HUES48 (cell line): ENCODE measurements at regions not wholly inside any gene's neighbourhood (a gene's known extent, or its start where the extent isn't known, plus 50 kb on each side); places are given as distances from the start of the nearest gene placed in this dataset.

Experiments used
- H3K27ac ChIP-seq: one replicate; pipeline ENCODE4 v1.7.0; 2013; ENCODE audit warnings: low read depth, low read length, inconsistent platforms
- H3K27me3 ChIP-seq: 2 replicates; pipeline ENCODE4 v1.6.1; 2013; ENCODE audit warnings: mild to moderate bottlenecking, low read length; ENCODE audit not compliant: control insufficient read depth, insufficient read depth
- H3K36me3 ChIP-seq: 2 replicates; pipeline ENCODE4 v1.6.1; 2013; ENCODE audit warnings: low read length; ENCODE audit not compliant: control insufficient read depth, insufficient read depth
- H3K4me1 ChIP-seq: 2 replicates; pipeline ENCODE4 v1.6.1; 2013; ENCODE audit warnings: mild to moderate bottlenecking, low read length; ENCODE audit not compliant: control insufficient read depth, insufficient read depth
- H3K4me3 ChIP-seq: 2 replicates; pipeline ENCODE4 v1.5.1; 2013; ENCODE audit warnings: mild to moderate bottlenecking, low read depth, low read length
- H3K9ac ChIP-seq: 2 replicates; pipeline ENCODE4 v1.6.1; 2013; ENCODE audit warnings: mild to moderate bottlenecking, low read depth, low read length, moderate library complexity
- H3K9me3 ChIP-seq: 2 replicates; pipeline ENCODE4 v1.6.1; 2013; ENCODE audit warnings: low read length; ENCODE audit not compliant: control insufficient read depth, insufficient read depth

- Histone ChIP-seq H3K4me3 (no peak overlapping the region), H3K4me1 (peaks cover 10% of the 10 kb centered on the region), H3K27ac (no peak overlapping the region), H3K36me3 (no peaks in the 10 kb centered on the region), H3K27me3 (no peaks in the 10 kb centered on the region), H3K9me3 (no peaks in the 10 kb centered on the region; the same call in 1 of the 2 replicates), H3K9ac (no peak overlapping the region)
Observed at GRCh38 chr13:80054806-80055205, 286.1 kb downstream of the SPRY2 start.

GRCh38 chr13:80052286-80052685, 288.6 kb downstream of the SPRY2 start:
- Histone ChIP-seq H3K9me3 (no peaks in the 10 kb centered on the region), H3K4me1 (peaks cover 17% of the 10 kb centered on the region), H3K27ac (no peak overlapping the region), H3K27me3 (no peaks in the 10 kb centered on the region), H3K9ac (no peak overlapping the region), H3K4me3 (no peak overlapping the region), H3K36me3 (no peaks in the 10 kb centered on the region)

- Histone ChIP-seq H3K27me3 (no peaks in the 10 kb centered on the region), H3K4me1 (peaks cover 7% of the 10 kb centered on the region; the same call in 1 of the 2 replicates), H3K36me3 (no peaks in the 10 kb centered on the region), H3K9ac (no peak overlapping the region), H3K9me3 (no peaks in the 10 kb centered on the region), H3K27ac (no peak overlapping the region), H3K4me3 (no peak overlapping the region)
Observed at GRCh38 chr13:80050252-80050651, 290.7 kb downstream of the SPRY2 start.

GRCh38 chr13:80048802-80049201, 292.1 kb downstream of the SPRY2 start:
- Histone ChIP-seq H3K27me3 (no peaks in the 10 kb centered on the region), H3K4me3 (no peak overlapping the region), H3K9ac (no peak overlapping the region), H3K4me1 (peaks cover 7% of the 10 kb centered on the region; the same call in 1 of the 2 replicates), H3K9me3 (no peaks in the 10 kb centered on the region), H3K36me3 (no peaks in the 10 kb centered on the region), H3K27ac (no peak overlapping the region)

- no peak overlapping the region for H3K9ac ChIP-seq
- H3K27ac ChIP-seq: no peak overlapping the region
- H3K4me1 ChIP-seq: peaks cover 7% of the 10 kb centered on the region; the same call in 1 of the 2 replicates
Observed at GRCh38 chr13:80048030-80048429, 292.9 kb downstream of the SPRY2 start.

GRCh38 chr13:80047406-80047805, 293.5 kb downstream of the SPRY2 start:
- no peaks in the 10 kb centered on the region for H3K9me3 ChIP-seq
- H3K9ac ChIP-seq: no peak overlapping the region
- H3K27ac ChIP-seq: no peak overlapping the region
- peaks cover 7% of the 10 kb centered on the region; the same call in 1 of the 2 replicates for H3K4me1 ChIP-seq
- H3K36me3 ChIP-seq: no peaks in the 10 kb centered on the region
- no peak overlapping the region for H3K4me3 ChIP-seq
- H3K27me3 ChIP-seq: no peaks in the 10 kb centered on the region

More at GRCh38 chr13:80048030-80048429, 292.9 kb downstream of the SPRY2 start:
- H3K9me3 ChIP-seq: no peaks in the 10 kb centered on the region
- no peak overlapping the region for H3K4me3 ChIP-seq
- no peaks in the 10 kb centered on the region for H3K27me3 ChIP-seq
- no peaks in the 10 kb centered on the region for H3K36me3 ChIP-seq

GRCh38 chr13:80040981-80041317, 300.0 kb downstream of the SPRY2 start:
- H3K27ac ChIP-seq: no peak overlapping the region
- no peak overlapping the region for H3K4me3 ChIP-seq
- H3K4me1 ChIP-seq: no peaks in the 10 kb centered on the region
- H3K27me3 ChIP-seq: no peaks in the 10 kb centered on the region
- no peak overlapping the region for H3K9ac ChIP-seq
- H3K36me3 ChIP-seq: no peaks in the 10 kb centered on the region
- H3K9me3 ChIP-seq: no peaks in the 10 kb centered on the region

GRCh38 chr13:80040196-80040980, 300.5 kb downstream of the SPRY2 start:
- Histone ChIP-seq H3K27ac (no peak overlapping the region), H3K9me3 (no peaks in the 10 kb centered on the region), H3K4me1 (no peaks in the 10 kb centered on the region), H3K9ac (no peak overlapping the region), H3K27me3 (no peaks in the 10 kb centered on the region), H3K4me3 (no peak overlapping the region), H3K36me3 (no peaks in the 10 kb centered on the region)

GRCh38 chr13:80039000-80039399, 301.9 kb downstream of the SPRY2 start:
- H3K4me1 ChIP-seq: no peaks in the 10 kb centered on the region
- H3K27ac ChIP-seq: no peak overlapping the region
- H3K4me3 ChIP-seq: no peak overlapping the region
- H3K36me3 ChIP-seq: no peaks in the 10 kb centered on the region
- no peaks in the 10 kb centered on the region for H3K27me3 ChIP-seq
- H3K9ac ChIP-seq: no peak overlapping the region
- no peaks in the 10 kb centered on the region for H3K9me3 ChIP-seq

GRCh38 chr13:80038371-80038770, 302.6 kb downstream of the SPRY2 start:
- Histone ChIP-seq H3K4me1 (no peaks in the 10 kb centered on the region), H3K9ac (no peak overlapping the region), H3K9me3 (no peaks in the 10 kb centered on the region), H3K27me3 (no peaks in the 10 kb centered on the region), H3K36me3 (no peaks in the 10 kb centered on the region), H3K4me3 (no peak overlapping the region), H3K27ac (no peak overlapping the region)

- Histone ChIP-seq H3K36me3 (no peaks in the 10 kb centered on the region), H3K4me1 (no peaks in the 10 kb centered on the region), H3K9ac (no peak overlapping the region), H3K4me3 (no peak overlapping the region), H3K9me3 (no peaks in the 10 kb centered on the region), H3K27me3 (no peaks in the 10 kb centered on the region), H3K27ac (no peak overlapping the region)
Observed at GRCh38 chr13:80037505-80037888, 303.4 kb downstream of the SPRY2 start.
